GM21825 (cell line): ENCODE measurements at regions not wholly inside any gene's neighbourhood (a gene's known extent, or its start where the extent isn't known, plus 50 kb on each side); places are given as distances from the start of the nearest gene placed in this dataset.
A peak's percentile ranks its signal among the peaks of the same experiment; 100 is the strongest.

Experiments
- ATAC-seq: cut with Tn5 transposase; IDR thresholded peaks from one replicate; pipeline ENCODE4 v1.9.1; 2021; ENCODE audit warnings: mild to moderate bottlenecking, moderate library complexity; ENCODE audit not compliant: unreplicated experiment

- no peak for ATAC-seq
Measured at GRCh38 chr13:105142556-105142955, 1392.9 kb downstream of the EFNB2 start.

DNA sequence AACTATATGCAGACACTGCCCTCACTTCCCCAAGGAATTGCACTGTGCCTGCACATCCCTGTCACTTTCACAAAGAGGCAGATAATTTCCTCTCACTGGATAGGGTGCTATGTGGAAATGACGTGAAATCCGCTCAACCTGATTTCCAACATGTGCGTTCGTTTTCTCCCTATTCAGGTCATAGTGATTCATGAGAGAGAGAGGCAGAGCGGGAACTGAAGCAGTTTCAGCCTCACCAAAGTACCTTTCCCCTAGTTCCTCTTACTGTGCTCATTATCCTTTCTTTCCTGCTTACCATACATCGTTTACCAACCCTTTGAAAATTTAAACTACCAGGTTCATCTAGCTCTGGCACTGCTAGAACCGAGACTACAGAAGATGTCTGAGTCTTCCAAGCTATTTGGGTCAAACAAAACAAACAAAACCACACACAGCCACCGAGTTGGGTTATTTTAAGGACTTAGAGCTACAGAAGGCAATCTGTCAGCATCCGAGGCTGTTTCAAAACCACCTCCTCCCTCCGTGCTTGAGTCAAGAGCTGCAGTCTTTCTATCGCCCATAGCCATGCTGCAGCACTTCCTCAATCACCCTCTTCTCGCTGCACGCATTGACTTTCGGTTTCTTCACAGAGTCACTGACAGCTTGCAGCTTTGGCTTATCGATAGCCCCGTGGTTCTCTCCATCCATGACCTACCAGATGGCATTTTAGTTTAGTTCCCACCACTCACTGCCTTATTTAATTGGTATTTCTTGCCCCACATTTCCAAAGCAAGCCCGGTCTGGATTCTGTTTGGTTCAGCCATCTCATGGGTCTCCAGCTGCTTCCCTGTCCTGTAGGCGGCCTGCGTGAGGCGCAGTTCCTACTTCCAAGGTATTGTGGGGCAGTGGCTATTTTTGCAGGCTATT lies 1395.8 kb downstream of the EFNB2 start:
- peak; percentile 97 for ATAC-seq

DNA sequence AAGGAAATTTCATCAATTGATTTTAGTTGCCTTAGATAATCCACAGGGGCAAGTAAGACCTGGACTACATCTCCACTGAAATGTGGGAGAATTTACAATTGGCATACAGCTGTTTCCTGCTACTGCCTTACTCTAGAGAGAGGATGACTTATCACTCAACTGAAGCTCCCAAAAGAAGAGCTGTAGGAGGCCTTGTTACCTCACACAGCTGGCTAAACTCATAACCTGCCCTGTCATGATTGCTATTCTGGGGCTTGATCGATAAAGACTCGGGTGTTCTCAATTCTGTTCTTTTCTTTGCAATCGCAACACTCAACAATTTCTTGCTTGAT lies 1396.4 kb downstream of the EFNB2 start:
- peak; percentile 2 for ATAC-seq

DNA sequence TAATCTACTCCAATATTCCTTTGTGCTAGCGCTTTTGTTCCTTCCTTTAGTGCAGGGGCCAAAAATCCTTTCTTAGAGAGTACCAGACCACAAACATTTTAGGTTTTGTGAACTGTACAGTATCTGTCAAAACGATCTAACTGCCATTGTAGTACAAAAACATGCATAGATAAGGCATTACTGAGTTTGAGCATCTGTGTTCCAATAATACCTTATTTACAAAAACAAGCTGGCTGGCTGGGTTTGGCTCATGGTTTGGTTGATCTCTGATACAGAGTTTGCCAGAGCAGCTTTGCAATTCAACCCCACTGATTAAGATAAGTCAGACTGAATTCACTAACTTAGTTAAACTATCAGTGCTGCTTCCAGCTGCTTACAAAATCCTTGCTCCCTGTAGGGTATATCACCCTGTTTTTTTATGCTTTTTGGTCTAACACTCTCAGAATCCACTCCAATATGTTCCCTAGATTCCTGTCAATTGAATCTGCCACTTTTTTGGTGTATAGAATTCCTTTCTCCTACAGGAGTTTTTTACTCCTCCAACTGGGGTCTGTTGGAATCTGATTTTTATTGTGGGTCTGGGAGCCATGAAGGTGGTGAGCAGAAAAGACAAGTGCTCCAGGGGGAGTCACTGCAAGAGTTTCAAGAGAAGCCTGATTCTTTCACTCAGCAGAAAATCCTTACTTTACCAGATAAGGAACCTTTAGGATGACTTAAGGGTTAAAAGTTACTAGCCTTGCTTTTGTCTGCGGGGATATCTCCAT lies 1399.4 kb downstream of the EFNB2 start:
- no peak for ATAC-seq

DNA sequence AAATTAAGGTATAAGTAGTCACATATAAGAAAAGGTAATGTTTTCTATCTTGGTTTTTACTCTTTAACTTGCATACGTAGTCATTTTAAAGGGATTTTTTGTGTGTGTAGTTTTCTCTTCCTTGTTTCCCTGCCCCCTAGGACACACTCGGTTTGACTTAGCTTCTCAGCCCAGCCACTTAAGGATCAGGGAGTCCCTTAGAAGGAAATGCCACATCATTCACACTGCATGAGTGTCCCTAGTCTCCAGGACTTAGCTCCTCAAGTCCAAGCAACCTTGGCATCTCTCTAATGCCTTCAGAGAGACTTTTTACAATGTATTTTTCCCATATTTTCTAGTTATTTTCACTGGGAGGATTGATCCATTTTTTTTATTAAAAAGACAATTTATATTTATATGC lies 1407.7 kb downstream of the EFNB2 start:
- no peak for ATAC-seq

DNA sequence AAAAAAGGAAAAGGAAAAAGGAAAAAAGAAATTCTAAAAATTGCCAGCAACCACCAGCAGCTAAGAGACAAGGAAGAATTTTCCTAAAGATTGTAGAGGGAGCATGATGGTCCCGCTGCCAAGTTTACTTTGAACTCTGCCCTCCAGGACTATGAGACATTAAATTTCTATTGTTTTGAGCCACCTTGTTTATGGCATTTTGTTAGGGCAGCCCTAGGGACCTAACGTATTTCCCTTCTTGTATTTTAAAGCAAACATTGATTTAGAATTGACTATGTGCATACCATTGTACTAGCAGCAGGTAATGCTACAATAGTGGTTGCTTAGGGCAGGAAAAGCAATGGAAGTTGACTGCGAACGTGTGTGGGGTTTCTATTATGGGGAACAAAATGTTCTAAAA lies 1414.2 kb downstream of the EFNB2 start:
- no peak for ATAC-seq

GRCh38 chr13:105118426-105118985 lies 1417.0 kb downstream of the EFNB2 start:
- no peak for ATAC-seq

- no peak for ATAC-seq
Measured at GRCh38 chr13:105116966-105117365, 1418.5 kb downstream of the EFNB2 start.

GRCh38 chr13:105112561-105112960 lies 1422.9 kb downstream of the EFNB2 start:
- no peak for ATAC-seq

DNA sequence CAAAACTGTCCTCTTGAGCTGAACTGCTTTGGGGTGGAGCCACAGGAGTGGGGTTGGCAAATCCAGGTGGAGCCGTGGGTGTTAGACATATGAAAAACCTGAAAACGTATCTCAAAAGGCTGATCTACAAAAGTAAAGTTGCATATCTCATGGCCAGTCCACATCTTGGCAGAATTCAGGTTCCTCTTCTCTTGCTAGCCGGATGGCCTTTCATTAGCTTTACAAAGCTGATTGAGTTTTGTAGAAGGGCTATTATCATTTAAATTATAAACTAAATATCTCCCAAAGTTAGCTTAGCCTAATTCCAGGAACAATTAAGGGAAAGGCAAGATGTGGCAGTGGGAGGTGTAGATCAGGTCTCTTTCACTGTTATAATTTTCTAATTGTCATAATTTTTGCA lies 1427.7 kb downstream of the EFNB2 start:
- ATAC-seq: no peak

- ATAC-seq: no peak
Measured at GRCh38 chr13:105105471-105105870, 1430.0 kb downstream of the EFNB2 start.

GRCh38 chr13:105097521-105097920 lies 1437.9 kb downstream of the EFNB2 start:
- no peak for ATAC-seq

DNA sequence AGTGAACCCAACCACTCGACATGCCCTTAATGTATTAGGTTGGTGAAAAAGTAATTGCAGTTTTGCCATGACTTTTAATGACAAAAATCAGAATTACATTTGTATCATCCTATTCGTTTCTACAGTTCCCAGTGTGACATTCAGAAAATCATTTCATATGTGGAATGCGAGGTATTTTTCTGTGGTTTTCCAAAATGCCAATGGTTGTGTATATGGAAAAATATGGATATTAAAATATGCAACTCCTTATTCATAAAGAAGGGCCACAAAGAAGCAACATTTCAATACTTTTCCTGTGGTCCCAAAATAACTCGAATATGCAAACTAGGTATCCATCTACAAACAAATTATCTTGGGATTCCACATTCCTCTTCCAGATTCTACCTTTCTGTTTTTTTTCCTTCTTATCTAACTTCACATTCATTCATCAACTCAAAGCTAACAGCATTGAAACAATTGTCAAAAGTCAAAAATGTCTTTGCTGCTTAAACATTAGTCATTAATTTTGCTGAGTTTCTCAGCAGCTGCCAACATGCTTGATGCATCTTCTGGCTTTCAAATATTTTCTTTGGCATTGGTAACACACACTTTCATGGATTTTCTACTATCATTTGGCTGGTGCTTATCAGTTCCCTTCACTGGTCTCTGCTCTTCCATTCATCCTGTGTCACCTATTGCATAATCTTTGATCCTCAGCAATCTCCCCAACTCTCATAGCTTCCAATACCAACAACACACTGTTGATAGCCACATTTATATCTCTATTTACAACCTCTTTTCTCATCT lies 1445.4 kb downstream of the EFNB2 start:
- ATAC-seq: no peak

DNA sequence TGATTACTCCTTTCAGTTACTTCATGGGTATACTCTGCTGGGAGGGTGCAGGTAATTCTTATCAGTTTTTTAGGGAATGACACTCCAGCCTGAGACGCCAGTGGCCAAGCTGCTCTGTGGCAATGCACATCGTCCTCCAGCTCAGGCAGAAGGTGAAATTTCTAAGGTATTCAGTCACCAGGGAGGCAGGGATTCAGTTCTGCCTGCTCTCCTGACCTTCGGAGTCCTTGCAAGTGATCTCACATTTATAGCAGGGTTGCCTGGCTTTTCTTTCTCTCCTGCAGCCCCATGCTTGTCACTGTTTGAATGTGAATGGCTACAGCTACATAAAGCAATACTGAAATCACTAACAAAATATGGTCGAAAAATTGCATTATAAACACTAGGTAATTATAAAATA lies 1447.5 kb downstream of the EFNB2 start:
- ATAC-seq: no peak

DNA sequence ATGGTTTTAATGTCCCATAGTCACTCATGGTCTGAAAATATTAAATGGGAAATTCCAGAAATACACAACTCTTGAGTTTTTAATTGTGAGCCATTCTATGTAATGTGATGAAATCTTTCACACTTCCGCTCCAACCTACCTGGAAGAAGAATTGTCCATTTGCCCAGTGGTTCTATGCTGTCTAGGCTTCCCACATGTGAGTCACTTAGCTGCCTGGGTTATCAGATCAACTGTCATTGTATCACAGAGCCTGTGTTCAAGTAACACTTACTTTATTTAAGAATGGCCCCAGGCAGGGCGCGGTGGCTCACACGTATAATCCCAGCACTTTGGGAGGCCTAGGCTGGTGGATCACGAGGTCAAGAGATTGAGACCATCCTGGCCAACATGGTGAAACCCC lies 1450.5 kb downstream of the EFNB2 start:
- ATAC-seq: no peak

DNA sequence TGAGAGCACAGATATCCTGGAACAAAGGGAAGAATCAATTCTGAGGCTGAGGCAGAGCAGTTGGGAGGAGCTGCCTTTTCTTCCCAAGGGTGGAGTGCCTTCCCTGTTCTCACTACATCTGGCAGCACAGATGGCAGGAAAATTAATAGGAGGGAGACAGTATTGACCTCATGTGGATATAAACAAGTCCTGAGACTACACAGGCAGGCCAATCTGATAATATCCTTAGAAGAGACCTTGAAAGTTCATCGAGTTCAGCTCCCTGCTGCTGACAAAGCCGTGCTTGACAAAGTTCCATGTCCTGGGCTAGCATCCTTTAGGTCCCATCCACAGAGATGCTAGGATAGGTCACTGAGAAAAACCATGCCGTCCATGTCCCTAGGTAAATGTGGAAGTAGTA lies 1451.5 kb downstream of the EFNB2 start:
- no peak for ATAC-seq

- ATAC-seq: no peak
Measured at GRCh38 chr13:105074755-105075154, 1460.7 kb downstream of the EFNB2 start.

DNA sequence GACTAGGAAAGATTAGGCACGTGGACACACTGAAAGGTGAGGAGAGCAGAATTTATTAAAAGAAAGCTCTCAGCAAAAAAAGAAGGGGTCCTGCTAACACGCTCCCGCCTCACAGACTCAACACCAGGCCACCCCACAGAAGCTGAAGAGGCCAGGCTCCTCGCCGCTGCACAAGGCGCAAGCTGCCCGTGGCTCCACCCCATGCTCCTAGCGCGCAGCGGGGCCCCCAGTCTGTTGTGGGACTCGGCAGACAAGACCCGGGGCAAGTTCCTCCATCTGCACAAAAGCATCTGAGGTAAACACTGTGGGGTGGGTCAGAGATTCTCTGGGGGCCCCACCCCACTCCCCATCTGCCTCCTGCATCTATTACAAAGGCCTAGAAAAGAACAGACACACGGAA lies 1462.4 kb downstream of the EFNB2 start:
- no peak for ATAC-seq

DNA sequence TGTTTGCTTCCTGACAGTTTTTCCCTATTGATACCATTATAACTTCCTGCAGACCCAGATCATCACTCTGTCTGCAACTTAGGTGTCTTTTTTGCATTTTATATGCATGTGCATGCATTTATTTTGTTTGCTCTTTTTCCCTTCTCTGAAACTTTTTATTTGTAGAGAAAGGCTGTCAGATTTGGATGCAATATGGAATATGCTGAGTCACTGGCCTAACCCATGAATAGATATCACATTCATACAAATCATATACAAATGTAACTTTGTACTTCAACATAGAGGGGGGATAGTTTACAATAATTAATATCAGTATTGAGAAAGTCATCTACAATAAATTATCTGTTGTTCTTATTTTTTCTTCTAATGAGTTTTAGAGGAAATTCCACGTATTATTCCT lies 1465.0 kb downstream of the EFNB2 start:
- no peak for ATAC-seq

DNA sequence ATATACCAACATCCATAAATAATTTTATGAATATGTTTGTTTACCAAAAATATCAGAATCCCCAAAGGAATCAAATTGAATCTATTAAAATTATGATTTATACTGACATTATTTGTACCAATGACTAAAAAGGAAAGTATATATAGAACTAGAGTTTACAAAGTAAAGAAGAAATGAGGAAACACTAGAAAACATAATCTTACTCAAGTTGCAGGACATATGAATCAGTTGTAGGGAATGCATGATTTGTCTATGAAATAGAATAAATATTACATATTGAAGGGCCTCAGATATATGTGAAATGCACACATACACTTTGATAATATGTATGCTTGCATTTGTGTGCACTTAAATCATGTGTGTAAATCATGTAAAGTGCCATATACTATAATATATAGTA lies 1466.4 kb downstream of the EFNB2 start:
- ATAC-seq: no peak

- no peak for ATAC-seq
Measured at GRCh38 chr13:105063676-105064075, 1471.8 kb downstream of the EFNB2 start.
